HUES48 (cell line): ENCODE measurements at regions not wholly inside any gene's neighbourhood (a gene's known extent, or its start where the extent isn't known, plus 50 kb on each side); places are given as distances from the start of the nearest gene placed in this dataset.

Experiments
- H3K27ac ChIP-seq: one replicate; pipeline ENCODE4 v1.7.0; 2013; ENCODE audit warnings: low read depth, low read length, inconsistent platforms
- H3K27me3 ChIP-seq: 2 replicates; pipeline ENCODE4 v1.6.1; 2013; ENCODE audit warnings: mild to moderate bottlenecking, low read length; ENCODE audit not compliant: control insufficient read depth, insufficient read depth
- H3K36me3 ChIP-seq: 2 replicates; pipeline ENCODE4 v1.6.1; 2013; ENCODE audit warnings: low read length; ENCODE audit not compliant: control insufficient read depth, insufficient read depth
- H3K4me1 ChIP-seq: 2 replicates; pipeline ENCODE4 v1.6.1; 2013; ENCODE audit warnings: mild to moderate bottlenecking, low read length; ENCODE audit not compliant: control insufficient read depth, insufficient read depth
- H3K4me3 ChIP-seq: 2 replicates; pipeline ENCODE4 v1.5.1; 2013; ENCODE audit warnings: mild to moderate bottlenecking, low read depth, low read length
- H3K9ac ChIP-seq: 2 replicates; pipeline ENCODE4 v1.6.1; 2013; ENCODE audit warnings: mild to moderate bottlenecking, low read depth, low read length, moderate library complexity
- H3K9me3 ChIP-seq: 2 replicates; pipeline ENCODE4 v1.6.1; 2013; ENCODE audit warnings: low read length; ENCODE audit not compliant: control insufficient read depth, insufficient read depth

- Histone ChIP-seq H3K36me3 (no peaks in the 10 kb centered on the region), H3K4me1 (no peaks in the 10 kb centered on the region), H3K4me3 (no peak overlapping the region), H3K9ac (no peak overlapping the region), H3K27ac (no peak overlapping the region), H3K27me3 (no peaks in the 10 kb centered on the region), H3K9me3 (no peaks in the 10 kb centered on the region; the same call in 1 of the 2 replicates)
Observed at GRCh38 chr10:28840971-28841370, 163.7 kb downstream of the BAMBI start.

- H3K9me3 ChIP-seq: no peaks in the 10 kb centered on the region; the same call in 1 of the 2 replicates
- H3K27ac ChIP-seq: no peak overlapping the region
- H3K9ac ChIP-seq: no peak overlapping the region
- no peak overlapping the region for H3K4me3 ChIP-seq
- H3K27me3 ChIP-seq: no peaks in the 10 kb centered on the region
- H3K36me3 ChIP-seq: no peaks in the 10 kb centered on the region
- no peaks in the 10 kb centered on the region for H3K4me1 ChIP-seq
Observed at GRCh38 chr10:28841625-28842024, 164.3 kb downstream of the BAMBI start.

- H3K27ac ChIP-seq: no peak overlapping the region
- no peaks in the 10 kb centered on the region for H3K36me3 ChIP-seq
- no peaks in the 10 kb centered on the region; the same call in 1 of the 2 replicates for H3K9me3 ChIP-seq
- H3K27me3 ChIP-seq: no peaks in the 10 kb centered on the region
- H3K4me3 ChIP-seq: no peak overlapping the region
- no peak overlapping the region for H3K9ac ChIP-seq
- no peaks in the 10 kb centered on the region for H3K4me1 ChIP-seq
Observed at GRCh38 chr10:28842321-28842720, 165.0 kb downstream of the BAMBI start.

DNA sequence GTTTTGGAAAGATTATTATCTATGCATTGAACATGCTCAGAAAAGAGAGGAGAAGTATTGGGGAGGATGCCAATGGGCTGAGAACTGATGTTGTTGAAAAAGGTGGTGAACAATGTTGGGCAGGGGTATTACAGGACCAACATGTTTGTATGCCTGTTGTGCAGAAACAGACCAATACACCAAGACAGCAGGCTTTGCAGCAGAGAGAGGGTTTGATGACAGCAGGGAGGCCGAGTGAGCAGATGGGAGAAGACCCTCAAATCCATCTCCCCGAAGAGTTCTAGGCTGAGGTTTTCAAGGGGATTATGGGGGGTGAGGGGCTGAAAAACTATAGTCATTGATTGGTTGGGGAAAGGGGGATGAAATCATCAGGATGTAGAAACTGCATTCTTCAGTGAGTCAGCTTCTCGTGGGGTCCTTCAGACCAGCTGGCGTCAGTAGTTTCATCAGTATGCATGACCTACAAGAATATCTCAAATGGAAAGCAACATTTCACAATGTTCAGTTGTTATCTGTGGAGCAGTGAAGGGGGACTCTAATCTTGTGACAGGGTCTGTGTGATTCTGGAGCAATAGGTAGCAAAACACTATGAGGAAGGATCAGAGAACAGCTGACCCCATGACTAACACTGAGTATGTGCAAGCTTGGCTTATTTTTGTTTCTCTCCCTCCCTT, 167.8 kb downstream of the BAMBI start:
- Histone ChIP-seq H3K36me3 (no peaks in the 10 kb centered on the region), H3K4me3 (no peak overlapping the region), H3K27ac (no peak overlapping the region), H3K4me1 (no peaks in the 10 kb centered on the region), H3K27me3 (no peaks in the 10 kb centered on the region), H3K9ac (no peak overlapping the region), H3K9me3 (no peaks in the 10 kb centered on the region; the same call in 1 of the 2 replicates)

- no peak overlapping the region for H3K27ac ChIP-seq
- H3K9ac ChIP-seq: no peak overlapping the region
- no peaks in the 10 kb centered on the region for H3K4me1 ChIP-seq
- no peaks in the 10 kb centered on the region for H3K27me3 ChIP-seq
- H3K9me3 ChIP-seq: no peaks in the 10 kb centered on the region; the same call in 1 of the 2 replicates
- H3K36me3 ChIP-seq: no peaks in the 10 kb centered on the region
- no peak overlapping the region for H3K4me3 ChIP-seq
Observed at GRCh38 chr10:28849309-28849708, 172.0 kb downstream of the BAMBI start.

DNA sequence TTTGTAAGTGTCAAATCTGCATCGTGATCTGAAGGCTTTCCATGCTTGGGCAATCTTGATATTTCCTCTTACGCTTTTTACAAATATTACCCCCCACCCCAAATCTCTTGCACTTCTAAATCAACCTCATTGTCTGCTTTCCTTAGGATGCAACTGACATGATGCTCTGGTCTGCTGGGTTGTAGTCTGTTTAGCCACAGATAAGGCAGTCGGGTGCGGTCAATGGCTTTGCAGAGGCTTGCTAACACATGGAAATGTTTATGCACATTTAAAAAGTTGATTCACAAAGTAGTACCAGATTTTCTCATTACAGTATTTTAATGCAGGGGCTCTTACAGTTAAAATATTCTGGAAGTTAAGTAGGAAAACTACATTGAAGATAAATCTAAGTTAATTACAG, 172.5 kb downstream of the BAMBI start:
- H3K4me1 ChIP-seq: no peaks in the 10 kb centered on the region
- H3K4me3 ChIP-seq: no peak overlapping the region
- H3K27ac ChIP-seq: no peak overlapping the region
- H3K36me3 ChIP-seq: no peaks in the 10 kb centered on the region
- no peak overlapping the region for H3K9ac ChIP-seq
- H3K9me3 ChIP-seq: no peaks in the 10 kb centered on the region; the same call in 1 of the 2 replicates
- no peaks in the 10 kb centered on the region for H3K27me3 ChIP-seq

- H3K27me3 ChIP-seq: no peaks in the 10 kb centered on the region
- H3K9me3 ChIP-seq: no peaks in the 10 kb centered on the region
- H3K9ac ChIP-seq: no peak overlapping the region
- H3K4me1 ChIP-seq: no peaks in the 10 kb centered on the region
- H3K27ac ChIP-seq: no peak overlapping the region
- no peak overlapping the region for H3K4me3 ChIP-seq
- no peaks in the 10 kb centered on the region for H3K36me3 ChIP-seq
Observed at GRCh38 chr10:28850784-28851183, 173.5 kb downstream of the BAMBI start.

GRCh38 chr10:28853195-28853594, 175.9 kb downstream of the BAMBI start:
- Histone ChIP-seq H3K4me1 (no peaks in the 10 kb centered on the region), H3K9ac (no peak overlapping the region), H3K27me3 (no peaks in the 10 kb centered on the region), H3K4me3 (no peak overlapping the region), H3K9me3 (no peaks in the 10 kb centered on the region), H3K36me3 (no peaks in the 10 kb centered on the region), H3K27ac (no peak overlapping the region)

DNA sequence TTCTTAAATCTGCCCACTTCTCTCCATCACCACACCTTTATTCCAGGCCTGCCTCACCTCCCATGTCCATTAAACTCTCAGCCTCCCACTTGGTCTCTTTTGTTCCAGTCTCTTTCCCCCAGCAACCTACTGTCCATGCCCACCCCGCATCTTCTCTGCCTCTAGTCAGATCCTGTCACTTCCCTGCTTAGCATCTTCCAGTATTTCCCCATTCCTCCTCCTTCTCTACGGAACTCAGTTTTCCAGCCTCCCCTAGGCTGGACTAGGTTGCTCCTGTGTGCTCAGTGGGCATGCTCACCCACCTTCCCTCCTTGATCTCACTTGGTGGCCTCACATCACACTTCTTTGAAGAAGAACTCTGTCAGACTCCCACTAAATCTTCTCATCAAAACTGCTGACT, 179.8 kb downstream of the BAMBI start:
- Histone ChIP-seq H3K27ac (no peak overlapping the region), H3K4me1 (no peaks in the 10 kb centered on the region), H3K27me3 (no peaks in the 10 kb centered on the region), H3K4me3 (no peak overlapping the region), H3K36me3 (no peaks in the 10 kb centered on the region), H3K9ac (no peak overlapping the region), H3K9me3 (no peaks in the 10 kb centered on the region)

GRCh38 chr10:28858646-28859045, 181.3 kb downstream of the BAMBI start:
- no peaks in the 10 kb centered on the region for H3K4me1 ChIP-seq
- H3K9ac ChIP-seq: no peak overlapping the region
- H3K27me3 ChIP-seq: no peaks in the 10 kb centered on the region
- H3K9me3 ChIP-seq: no peaks in the 10 kb centered on the region
- no peak overlapping the region for H3K27ac ChIP-seq
- no peaks in the 10 kb centered on the region for H3K36me3 ChIP-seq
- H3K4me3 ChIP-seq: no peak overlapping the region

DNA sequence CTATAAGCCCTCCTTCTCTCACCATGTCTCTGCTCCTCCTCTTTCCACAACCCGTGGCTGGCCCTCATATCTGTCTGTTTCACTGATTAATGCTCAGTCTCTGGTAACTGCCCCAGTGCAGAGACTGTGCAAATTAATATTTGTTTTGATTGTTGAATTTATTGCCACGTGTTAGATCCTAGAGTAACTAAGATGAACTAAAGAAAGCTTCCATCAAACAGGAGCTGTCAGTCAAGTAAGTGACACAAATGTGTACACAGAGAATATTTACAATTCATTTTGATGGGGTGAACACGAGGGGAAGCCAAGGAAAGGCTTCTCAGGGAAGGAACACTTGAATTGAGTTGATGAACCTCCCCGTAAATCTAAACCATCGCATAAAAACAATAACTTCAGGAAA, 182.5 kb downstream of the BAMBI start:
- H3K9me3 ChIP-seq: no peaks in the 10 kb centered on the region
- no peaks in the 10 kb centered on the region for H3K4me1 ChIP-seq
- no peaks in the 10 kb centered on the region for H3K36me3 ChIP-seq
- no peak overlapping the region for H3K27ac ChIP-seq
- H3K9ac ChIP-seq: no peak overlapping the region
- no peak overlapping the region for H3K4me3 ChIP-seq
- no peaks in the 10 kb centered on the region for H3K27me3 ChIP-seq
